H54 (cell line): ENCODE measurements at regions not wholly inside any gene's neighbourhood (a gene's known extent, or its start where the extent isn't known, plus 50 kb on each side); places are given as distances from the start of the nearest gene placed in this dataset.
"Not testable (repeated sequence)": the region's sequence is repeated elsewhere in the genome, so short reads cannot be mapped to it uniquely, and the experiment has no call there.

Experiments
- DNase-seq: peaks from one replicate; pipeline ENCODE4 v3.0.0; 2011; ENCODE audit warnings: low spot score, mixed read lengths; ENCODE audit not compliant: insufficient read length
- FAIRE-seq: peaks from 3 replicates; lab custom pipeline; 2011; peaks lifted over from hg19 to GRCh38; lab: Jason Lieb, UNC
- POLR2A ChIP-seq: IDR thresholded peaks from 2 replicates; pipeline ENCODE4 v1.6.1; 2011; ENCODE audit warnings: low read depth, mild to moderate bottlenecking, low read length

GRCh38 chr6:84597238-84597875, 167.0 kb downstream of the TBX18 start:
- FAIRE-seq (peak; percentile 68), DNase-seq (no peak)
- no peak for TF ChIP-seq POLR2A

- FAIRE-seq (no peak), DNase-seq (no peak)
- no peak for TF ChIP-seq POLR2A
These were observed 167.9 kb downstream of the TBX18 start for GRCh38 chr6:84596488-84596887.

- no peak for TF ChIP-seq POLR2A
- no peak for FAIRE-seq
- DNase-seq: no peak
These were observed 175.7 kb downstream of the TBX18 start for GRCh38 chr6:84588697-84589080.

- FAIRE-seq, DNase-seq: not testable (repeated sequence)
These were observed 176.3 kb downstream of the TBX18 start for GRCh38 chr6:84587994-84588696.

- not testable (repeated sequence) for FAIRE-seq
These were observed 177.0 kb downstream of the TBX18 start for GRCh38 chr6:84587202-84587940.

GRCh38 chr6:84583784-84584183, 180.6 kb downstream of the TBX18 start:
- DNase-seq (no peak), FAIRE-seq (peak; percentile 27)
- TF ChIP-seq POLR2A: no peak

More at GRCh38 chr6:84587202-84587940, 177.0 kb downstream of the TBX18 start:
- not testable (repeated sequence) for DNase-seq

GRCh38 chr6:84582997-84583396, 181.4 kb downstream of the TBX18 start:
- no peak for DNase-seq
- no peak for TF ChIP-seq POLR2A
- no peak for FAIRE-seq

GRCh38 chr6:84581494-84582259, 182.7 kb downstream of the TBX18 start:
- FAIRE-seq: peak; percentile 95
- no peak for DNase-seq
- no peak for TF ChIP-seq POLR2A

GRCh38 chr6:84579404-84579803, 185.0 kb downstream of the TBX18 start:
- FAIRE-seq (no peak), DNase-seq (no peak)
- no peak for TF ChIP-seq POLR2A

- DNase-seq: no peak
- no peak for TF ChIP-seq POLR2A
- no peak for FAIRE-seq
These were observed 188.4 kb downstream of the TBX18 start for GRCh38 chr6:84576029-84576428.

- no peak for TF ChIP-seq POLR2A
- FAIRE-seq (peak; percentile 99), DNase-seq (no peak)
These were observed 189.1 kb downstream of the TBX18 start for GRCh38 chr6:84575264-84575663.

- DNase-seq (no peak), FAIRE-seq (no peak)
- no peak for TF ChIP-seq POLR2A
These were observed 194.5 kb downstream of the TBX18 start for GRCh38 chr6:84569882-84570281.

GRCh38 chr6:84568971-84569370, 195.4 kb downstream of the TBX18 start:
- FAIRE-seq (peak; percentile 86), DNase-seq (no peak)
- no peak for TF ChIP-seq POLR2A

GRCh38 chr6:84565718-84566117, 198.7 kb downstream of the TBX18 start:
- DNase-seq, FAIRE-seq: not testable (repeated sequence)
